H1 (cell line): ENCODE measurements at regions not wholly inside any gene's neighbourhood (a gene's known extent, or its start where the extent isn't known, plus 50 kb on each side); places are given as distances from the start of the nearest gene placed in this dataset.

ENCODE experiments used
- CTCF ChIA-PET: fragments of 300-600 bp; sonication (Branson Sonifier 250); formaldehyde crosslinking; loops from one replicate; lab custom pipeline; 2021; ENCODE audit not compliant: partially characterized antibody; lab: Charles Lee
- POLR2A ChIA-PET: fragments of 300-600 bp; sonication (Branson Sonifier 250); formaldehyde crosslinking; loops from one replicate; lab custom pipeline; 2021; ENCODE audit warnings: inconsistent platforms; ENCODE audit not compliant: partially characterized antibody; lab: Charles Lee
- DNase-seq, 2 experiments: peaks; one replicate each; pipeline versions ENCODE4 v3.0.0 to v3.0.0-alpha.2; 2010 to 2022; ENCODE audit warnings: low spot score in 2 of 2, low read depth in 1 of 2, mixed read lengths in 1 of 2
- FAIRE-seq: peaks from 2 replicates; lab custom pipeline; 2011; peaks lifted over from hg19 to GRCh38; lab: Jason Lieb, UNC
- H2AFZ ChIP-seq: 2 replicates; pipeline ENCODE4 v1.8.1; 2012; ENCODE audit warnings: low read length, inconsistent platforms
- H2AK5ac ChIP-seq: 2 replicates; pipeline ENCODE4 v1.6.1; 2013; ENCODE audit warnings: low read depth, low read length
- H2BK120ac ChIP-seq: replicated peaks from 2 replicates; pipeline ENCODE3; 2013; ENCODE audit warnings: low read depth, low read length, inconsistent platforms
- H2BK12ac ChIP-seq: 2 replicates; pipeline ENCODE4 v1.6.1; 2013; ENCODE audit warnings: low read depth, low read length
- H2BK15ac ChIP-seq: 2 replicates; pipeline ENCODE4 v1.6.1; 2013; ENCODE audit warnings: low read length
- H2BK20ac ChIP-seq: 2 replicates; pipeline ENCODE4 v1.6.1; 2013; ENCODE audit warnings: low read length
- H2BK5ac ChIP-seq: 2 replicates; pipeline ENCODE4 v1.6.1; 2013; ENCODE audit warnings: low read depth, low read length
- H3K14ac ChIP-seq: 2 replicates; pipeline ENCODE4 v1.6.1; 2013; ENCODE audit warnings: inconsistent platforms; ENCODE audit not compliant: insufficient read length
- H3K18ac ChIP-seq: 2 replicates; pipeline ENCODE4 v1.6.1; 2013; ENCODE audit warnings: low read length; ENCODE audit errors: extremely low read depth
- H3K23ac ChIP-seq: 2 replicates; pipeline ENCODE4 v1.6.1; 2013; ENCODE audit warnings: inconsistent platforms; ENCODE audit not compliant: insufficient read length
- H3K23me2 ChIP-seq: 2 replicates; pipeline ENCODE4 v1.6.1; 2013; ENCODE audit warnings: low read depth, low read length
- H3K27ac ChIP-seq: 2 replicates; pipeline ENCODE4 v1.6.1; 2011; ENCODE audit warnings: low read depth, low read length, inconsistent platforms
- H3K27me3 ChIP-seq, 4 experiments: replicated peaks in 1 of 4; 1 replicate in 1 of 4; 2 replicates in 3 of 4; pipeline versions ENCODE4 v1.6.1 to v1.8.1; 2011 to 2013; ENCODE audit warnings: low read length in 3 of 4, mild to moderate bottlenecking in 3 of 4, inconsistent platforms in 2 of 4, mixed read lengths in 2 of 4, moderate library complexity in 1 of 4; ENCODE audit not compliant: control insufficient read depth in 3 of 4, insufficient read depth in 3 of 4; ENCODE audit errors: extremely low read depth in 1 of 4
- H3K36me3 ChIP-seq, 4 experiments: 2 replicates each; pipeline versions ENCODE4 v1.6.1 to v1.8.1; 2011 to 2013; ENCODE audit warnings: mild to moderate bottlenecking in 4 of 4, low read length in 3 of 4, moderate library complexity in 2 of 4, control low read depth in 1 of 4, inconsistent platforms in 1 of 4; ENCODE audit not compliant: insufficient read depth in 4 of 4, control insufficient read depth in 2 of 4
- H3K4ac ChIP-seq: replicated peaks from 2 replicates; pipeline ENCODE3; 2013; ENCODE audit warnings: low read length, low read depth, mixed read lengths, inconsistent platforms; ENCODE audit not compliant: insufficient read length
- H3K4me1 ChIP-seq, 4 experiments: replicated peaks in 1 of 4; 1 replicate in 1 of 4; 2 replicates in 3 of 4; pipeline versions ENCODE4 v1.6.1 to v1.8.1; 2011 to 2013; ENCODE audit warnings: low read length in 3 of 4, inconsistent platforms in 2 of 4, mixed read lengths in 1 of 4; ENCODE audit not compliant: insufficient read depth in 4 of 4, control insufficient read depth in 3 of 4
- H3K4me2 ChIP-seq, 2 experiments: 2 replicates each; pipeline versions ENCODE4 v1.6.1 to v1.8.1; 2011 to 2013; ENCODE audit warnings: low read depth in 2 of 2, low read length in 2 of 2, control low read depth in 1 of 2, inconsistent platforms in 1 of 2, mild to moderate bottlenecking in 1 of 2; ENCODE audit not compliant: insufficient read depth in 1 of 2
- H3K4me3 ChIP-seq, 4 experiments: fragments of 200-600, 300-600 bp in 1 of 4; sonication (generic), shearing (Covaris generic), sonication (Bioruptor Twin) in 1 of 4; 2 replicates each; pipeline versions ENCODE4 v1.5.1 to v1.8.1; 2011 to 2016; ENCODE audit warnings: low read length in 4 of 4, low read depth in 3 of 4, control low read depth in 2 of 4, inconsistent platforms in 2 of 4, mild to moderate bottlenecking in 2 of 4, mixed read lengths in 1 of 4, moderate library complexity in 1 of 4; ENCODE audit not compliant: insufficient read depth in 2 of 4; ENCODE audit errors: extremely low read depth in 1 of 4
- H3K56ac ChIP-seq: replicated peaks from 2 replicates; pipeline ENCODE3; 2013; ENCODE audit warnings: low read depth, mild to moderate bottlenecking, mixed read lengths, low read length, inconsistent platforms; ENCODE audit not compliant: insufficient read length
- H3K79me1 ChIP-seq: 2 replicates; pipeline ENCODE4 v1.6.1; 2013; ENCODE audit warnings: low read depth, low read length, control low read depth
- H3K79me2 ChIP-seq, 2 experiments: 2 replicates each; pipeline versions ENCODE4 v1.6.1 to v1.8.1; 2012 to 2013; ENCODE audit warnings: low read length in 2 of 2, mild to moderate bottlenecking in 2 of 2, inconsistent platforms in 1 of 2; ENCODE audit not compliant: insufficient read depth in 2 of 2, control insufficient read depth in 1 of 2
- H3K9ac ChIP-seq, 4 experiments: replicated peaks in 1 of 4; 1 replicate in 1 of 4; 2 replicates in 3 of 4; pipeline versions ENCODE4 v1.6.1 to v1.8.1; 2011 to 2013; ENCODE audit warnings: low read depth in 3 of 4, low read length in 3 of 4, control low read depth in 2 of 4, mild to moderate bottlenecking in 2 of 4, moderate library complexity in 2 of 4, inconsistent platforms in 1 of 4; ENCODE audit errors: extremely low read depth in 1 of 4
- H3K9me3 ChIP-seq, 2 experiments: 2 replicates each; pipeline versions ENCODE4 v1.6.1 to v1.8.1; 2012 to 2013; ENCODE audit warnings: mild to moderate bottlenecking in 2 of 2, moderate library complexity in 2 of 2, control low read depth in 1 of 2, inconsistent platforms in 1 of 2, low read depth in 1 of 2, low read length in 1 of 2, mixed read lengths in 1 of 2; ENCODE audit not compliant: insufficient read depth in 2 of 2
- H4K20me1 ChIP-seq, 2 experiments: replicated peaks in 1 of 2; 2 replicates each; pipeline versions ENCODE3 to v1.8.1; 2011 to 2013; ENCODE audit warnings: inconsistent platforms in 2 of 2, low read length in 2 of 2, mild to moderate bottlenecking in 1 of 2; ENCODE audit not compliant: insufficient read depth in 2 of 2, control insufficient read depth in 1 of 2
- H4K5ac ChIP-seq: 2 replicates; pipeline ENCODE4 v1.6.1; 2013; ENCODE audit warnings: low read length, low read depth, mixed read lengths, inconsistent platforms; ENCODE audit not compliant: insufficient read length
- H4K8ac ChIP-seq: 2 replicates; pipeline ENCODE4 v1.8.0; 2013; ENCODE audit warnings: mild to moderate bottlenecking, moderate library complexity, low read length, inconsistent platforms; ENCODE audit not compliant: insufficient read depth; ENCODE audit errors: extremely low read depth
- H4K91ac ChIP-seq: replicated peaks from 2 replicates; pipeline ENCODE3; 2013; ENCODE audit warnings: low read length, mixed read lengths, inconsistent platforms; ENCODE audit not compliant: insufficient read length
- EZH2 ChIP-seq: fragments of 200-600 bp; sonication (generic); IDR thresholded peaks from 2 replicates; pipeline ENCODE4 v1.7.1; 2012; ENCODE audit warnings: low read depth, mild to moderate bottlenecking, moderate library complexity, low read length, inconsistent platforms; ENCODE audit not compliant: severe bottlenecking
- HDAC6 ChIP-seq: IDR thresholded peaks from one replicate; pipeline ENCODE4 v1.7.1; 2012; ENCODE audit warnings: low read depth, mild to moderate bottlenecking, inconsistent platforms, low read length, moderate library complexity
- KDM4A ChIP-seq: IDR thresholded peaks from one replicate; pipeline ENCODE4 v1.7.1; 2012; ENCODE audit warnings: low read depth, mild to moderate bottlenecking, moderate library complexity, low read length, inconsistent platforms; ENCODE audit not compliant: severe bottlenecking
- SIN3A ChIP-seq, 2 experiments: IDR thresholded peaks in 1 of 2; conservative IDR thresholded peaks in 1 of 2; 2 replicates each; pipeline ENCODE4 v1.6.1; 2011 to 2012; ENCODE audit warnings: low read length in 2 of 2, improper control_type of control experiment in 1 of 2, low read depth in 1 of 2, mild to moderate bottlenecking in 1 of 2
- SP2 ChIP-seq: IDR thresholded peaks from 2 replicates; pipeline ENCODE4 v1.6.1; 2012; ENCODE audit warnings: mild to moderate bottlenecking, low read length, inconsistent platforms
- SP4 ChIP-seq: IDR thresholded peaks from 2 replicates; pipeline ENCODE4 v1.6.1; 2012; ENCODE audit warnings: low read length, inconsistent platforms
- USF2 ChIP-seq: IDR thresholded peaks from 2 replicates; pipeline ENCODE4 v1.6.1; 2011; ENCODE audit warnings: low read length, improper control_type of control experiment
- ZNF274 ChIP-seq: IDR thresholded peaks from 2 replicates; pipeline ENCODE4 v1.7.0; 2012; ENCODE audit warnings: low read length, borderline replicate concordance; ENCODE audit errors: extremely low read depth
- WGBS, 2 experiments: shearing (Covaris generic) in 1 of 2; methylation state at CpG; one replicate each; pipeline versions ENCODE4 v1.1.6 to v1.1.7; 2013 to 2015; ENCODE audit warnings: low lambda C conversion rate in 2 of 2, mixed read lengths in 2 of 2, inconsistent platforms in 1 of 2, low coverage in 1 of 2, missing lambda C conversion rate in 1 of 2; ENCODE audit not compliant: insufficient replicate concordance in 2 of 2, insufficient coverage in 1 of 2, insufficient read length in 1 of 2; ENCODE audit errors: extremely low coverage in 1 of 2, missing lambda C conversion rate in 1 of 2; 5-methylcytosine and 5-hydroxymethylcytosine counted together

DNA sequence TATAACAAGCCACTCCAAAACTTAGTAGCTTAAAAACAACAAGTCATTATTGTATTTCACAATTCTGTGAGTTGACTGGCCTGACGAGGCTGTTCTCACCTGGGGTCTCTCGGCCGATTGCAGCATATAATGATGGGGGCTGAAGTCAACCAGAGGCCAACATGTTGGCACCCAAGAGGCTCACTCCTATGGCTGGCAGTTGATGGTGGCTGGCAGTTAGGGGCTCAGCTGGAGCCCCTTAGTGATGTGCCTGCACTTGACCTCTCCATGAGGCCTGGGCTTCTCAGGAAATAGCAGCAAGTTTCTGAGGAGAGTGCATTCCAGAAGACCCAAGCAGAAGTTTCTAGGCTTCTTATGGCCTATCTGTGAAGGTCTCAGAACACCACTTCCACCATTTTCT lies 459.4 kb downstream of the NPHP4 start:
- CTCF ChIA-PET = interaction anchor here (1.4 kb wide), 1 partner anchor 66 kb away, joined by 3 read pairs; no protein-coding TSS in a partner anchor

More for the DNA sequence above, 459.4 kb downstream of the NPHP4 start:
- TF ChIP-seq SIN3A (conservative IDR thresholded peaks at IDR 0.05 in 1 of 2, IDR thresholded peaks at IDR 0.05 in 1 of 2; ENCODE audit: low read depth in 1 of 2, low read length in 2 of 2) = no peak
- TF ChIP-seq HDAC6 = no peak
- TF ChIP-seq ZNF274 = no peak
- TF ChIP-seq USF2 = no peak
- no peak for TF ChIP-seq SP4
- no peak for TF ChIP-seq KDM4A
- no peak for TF ChIP-seq EZH2
- TF ChIP-seq SP2 = no peak
- TF ChIP-seq, all 59 proteins: peak for 0
- POLR2A ChIA-PET = no interaction called here
- Histone ChIP-seq H3K4ac (no peak overlapping the region), H3K79me2 (no peaks in the 10 kb centered on the region), H3K36me3 (no peaks in the 10 kb centered on the region), H2BK15ac (no peak overlapping the region), H3K18ac (no peak overlapping the region), H3K23ac (no peak overlapping the region), H2BK5ac (no peak overlapping the region), H4K91ac (no peak overlapping the region), H3K4me3 (no peak overlapping the region), H3K9ac (no peak overlapping the region), H3K23me2 (no peaks in the 10 kb centered on the region), H3K27ac (no peak overlapping the region), H3K56ac (no peak overlapping the region), H3K4me2 (no peak overlapping the region), H3K4me1 (no peaks in the 10 kb centered on the region), H4K8ac (no peak overlapping the region), H3K14ac (no peak overlapping the region), H3K79me1 (no peaks in the 10 kb centered on the region), H2AK5ac (no peak overlapping the region), H3K9me3 (peaks cover 0 to 3% of the 10 kb centered on the region in 2 experiments; a peak in 1 of 4 replicates), H4K20me1 (no peaks in the 10 kb centered on the region), H3K27me3 (no peaks in the 10 kb centered on the region), H2AFZ (no peak overlapping the region), H2BK20ac (no peak overlapping the region), H2BK12ac (no peak overlapping the region), H2BK120ac (no peak overlapping the region), H4K5ac (no peak overlapping the region)
- FAIRE-seq (no peak), DNase-seq (no peak)
- whole genome bisulfite sequencing, 2 experiments = 93% methylated on average over 3 of the region's 3 CpGs; no CpG with 5 or more reads in 1 of the 2 experiments
